WTC11 (cell line): ENCODE measurements at regions not wholly inside any gene's neighbourhood (a gene's known extent, or its start where the extent isn't known, plus 50 kb on each side); places are given as distances from the start of the nearest gene placed in this dataset.

Source experiments
- CTCF ChIP-seq: fragments of 200-600 bp; IDR thresholded peaks from 2 replicates; pipeline ENCODE4 v1.8.0; 2022; ENCODE audit warnings: antibody characterized with exemption
- ESRRA ChIP-seq: sonication (generic); formaldehyde crosslinking; IDR thresholded peaks from 2 replicates; pipeline ENCODE4 v1.8.1; 2022; ENCODE audit warnings: mild to moderate bottlenecking, missing genetic modification reagents, borderline replicate concordance
- ETV6 ChIP-seq: sonication (generic); formaldehyde crosslinking; IDR thresholded peaks from 2 replicates; pipeline ENCODE4 v1.8.1; 2022; ENCODE audit warnings: mild to moderate bottlenecking, missing genetic modification reagents
- FOXK1 ChIP-seq: sonication (generic); formaldehyde crosslinking; IDR thresholded peaks from 2 replicates; pipeline ENCODE4 v1.8.0; 2022; ENCODE audit warnings: mild to moderate bottlenecking, moderate library complexity, missing genetic modification reagents
- GTF2I ChIP-seq: fragments of 250-450 bp; sonication (Bioruptor Pico); conservative IDR thresholded peaks from 2 replicates; pipeline ENCODE4 v1.4.0; 2021; ENCODE audit warnings: mild to moderate bottlenecking
- NR3C1 ChIP-seq: sonication (generic); formaldehyde crosslinking; conservative IDR thresholded peaks from 2 replicates; pipeline ENCODE4 v1.8.1; 2023; ENCODE audit warnings: low read depth, mild to moderate bottlenecking, missing genetic modification reagents
- SP1 ChIP-seq: sonication (generic); formaldehyde crosslinking; conservative IDR thresholded peaks from 2 replicates; pipeline ENCODE4 v1.8.1; 2022; ENCODE audit warnings: missing genetic modification reagents
- TCF7 ChIP-seq: sonication (generic); formaldehyde crosslinking; IDR thresholded peaks from 2 replicates; pipeline ENCODE4 v1.8.0; 2022; ENCODE audit warnings: mild to moderate bottlenecking, low read depth, missing genetic modification reagents, moderate library complexity
- ZNF232 ChIP-seq: sonication (generic); formaldehyde crosslinking; IDR thresholded peaks from 2 replicates; pipeline ENCODE4 v1.8.0; 2022; ENCODE audit warnings: mild to moderate bottlenecking, missing genetic modification reagents
- ZNF263 ChIP-seq: sonication (generic); formaldehyde crosslinking; IDR thresholded peaks from 2 replicates; pipeline ENCODE4 v1.8.1; 2022; ENCODE audit warnings: low read depth, mild to moderate bottlenecking, moderate library complexity, missing genetic modification reagents

DNA sequence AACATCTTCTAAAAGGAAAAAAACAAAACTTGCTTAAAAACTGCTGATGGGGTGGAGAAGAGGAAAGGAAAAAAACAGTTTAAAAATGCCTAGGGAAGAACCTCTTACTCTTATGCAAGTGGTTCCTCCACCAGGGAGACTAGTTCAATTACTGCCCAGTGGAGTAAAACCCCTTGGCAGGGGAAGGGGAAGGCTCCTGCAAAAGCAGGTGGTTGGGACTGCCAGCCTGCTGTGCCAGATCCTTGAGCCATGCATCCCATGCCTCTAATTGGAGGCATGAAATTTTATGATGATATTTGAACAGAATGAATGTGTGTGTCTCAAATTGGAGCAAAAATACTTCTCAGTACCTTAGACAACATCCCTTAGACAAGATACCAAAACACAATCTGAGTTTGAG lies 118.8 kb downstream of the FSCB start:
- TF ChIP-seq CTCF = no peak
- TF ChIP-seq ETV6 (CRISPR knock-in tag) = no peak
- no peak for TF ChIP-seq ESRRA (CRISPR knock-in tag)
- no peak for TF ChIP-seq NR3C1
- TF ChIP-seq TCF7 (CRISPR knock-in tag) = no peak
- no peak for TF ChIP-seq ZNF263 (CRISPR knock-in tag)
- no peak for TF ChIP-seq FOXK1 (CRISPR knock-in tag)
- TF ChIP-seq SP1 (CRISPR knock-in tag) = no peak
- TF ChIP-seq GTF2I (CRISPR knock-in tag) = no peak
- TF ChIP-seq ZNF232 (CRISPR knock-in tag) = no peak
